NK-92 treated with Interleukin-12 subunit alpha and Interleukin-12 subunit beta, amount 100 ng/mL, for 24 hours (cell line): ENCODE measurements at regions not wholly inside any gene's neighbourhood (a gene's known extent, or its start where the extent isn't known, plus 50 kb on each side); places are given as distances from the start of the nearest gene placed in this dataset.
"Not testable (repeated sequence)": the region's sequence is repeated elsewhere in the genome, so short reads cannot be mapped to it uniquely, and the experiment has no call there.

Experiments used
- DNase-seq: peaks from one replicate; lab custom pipeline; 2025; lab: John Stamatoyannopoulos, UW

DNA sequence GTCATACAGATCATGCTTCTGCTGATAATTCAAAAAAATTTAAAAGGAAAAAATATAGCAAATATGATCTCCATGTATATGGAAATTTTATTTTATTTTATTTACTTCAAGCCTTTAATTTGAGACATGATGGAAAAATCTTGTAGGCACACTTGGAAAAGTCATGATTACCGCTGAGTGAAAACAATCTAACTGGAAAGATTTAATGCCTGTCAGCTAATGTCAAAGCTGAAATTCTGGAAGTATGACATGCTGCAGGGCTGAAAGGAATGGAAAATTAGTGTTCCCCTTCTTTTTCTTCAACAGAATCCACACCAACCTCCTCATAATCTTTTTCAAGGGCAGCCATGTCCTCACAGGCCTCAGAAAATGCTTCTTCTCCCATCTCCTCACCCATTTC, 58.2 kb downstream of the RPRM start:
- DNase-seq: no peak

DNA sequence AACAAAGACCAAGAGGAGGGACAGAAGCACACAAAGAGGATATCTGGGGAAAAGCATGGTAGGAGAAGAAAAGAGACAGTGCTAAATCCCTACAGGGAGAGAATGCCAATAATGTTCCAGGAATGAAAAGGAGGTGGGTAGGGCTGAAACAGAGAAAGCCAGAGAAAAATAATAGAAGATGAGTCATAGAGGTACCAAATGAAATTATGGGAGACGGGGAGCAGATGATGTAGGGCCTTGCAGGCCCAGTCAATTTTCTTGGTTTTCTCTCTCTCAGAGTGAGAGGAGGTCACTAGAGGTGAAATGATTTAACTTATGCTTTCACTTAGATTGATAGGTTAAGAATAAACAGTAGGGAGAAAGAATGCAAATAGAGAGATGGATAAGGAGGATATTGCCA, 61.5 kb downstream of the RPRM start:
- DNase-seq: no peak

GRCh38 chr2:153416071-153416470, 62.5 kb downstream of the RPRM start:
- no peak for DNase-seq

- DNase-seq: no peak
Measured at GRCh38 chr2:153408710-153409385, 69.7 kb downstream of the RPRM start.

DNA sequence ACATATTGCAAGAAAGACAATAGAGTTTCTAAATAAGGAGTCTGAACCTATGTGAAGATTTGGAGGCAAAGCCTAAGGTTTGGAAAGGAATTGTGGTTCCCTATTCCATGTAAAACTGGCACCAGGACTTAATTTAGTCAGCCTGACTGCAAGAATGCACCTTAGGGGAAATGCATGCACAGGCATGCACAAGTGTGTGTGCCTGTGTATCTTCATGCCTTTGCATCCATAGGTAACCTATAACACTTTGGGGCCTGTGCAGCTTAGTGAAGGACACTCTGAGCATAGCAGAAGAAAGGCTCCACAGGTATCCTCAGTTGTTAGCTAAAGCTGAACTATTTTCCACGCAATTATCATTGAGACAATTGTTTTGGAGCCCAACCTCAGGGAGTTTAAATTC, 73.4 kb downstream of the RPRM start:
- DNase-seq: no peak

GRCh38 chr2:153404792-153405191, 73.8 kb downstream of the RPRM start:
- no peak for DNase-seq

GRCh38 chr2:153403940-153404339, 74.6 kb downstream of the RPRM start:
- no peak for DNase-seq

- not testable (repeated sequence) for DNase-seq
Measured at GRCh38 chr2:153403352-153403751, 75.2 kb downstream of the RPRM start.

DNA sequence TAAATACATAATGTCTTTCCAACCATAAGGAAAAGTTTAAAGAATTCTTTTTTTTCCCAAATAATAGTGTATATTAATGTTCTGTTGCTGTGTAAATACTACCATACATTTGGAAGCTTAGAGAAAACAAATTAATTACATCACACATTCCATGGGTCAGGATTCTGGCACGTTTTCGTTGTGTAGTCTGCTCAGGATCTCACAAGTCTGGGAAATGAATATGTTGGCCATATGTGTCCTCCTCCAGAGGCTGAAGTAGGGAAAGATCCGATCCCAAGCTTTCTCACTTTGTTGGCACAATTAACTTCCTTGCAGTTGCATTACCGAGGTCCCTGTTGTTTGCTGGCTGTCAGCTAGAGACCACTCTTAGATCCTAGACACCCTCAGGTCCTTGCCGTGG, 83.9 kb downstream of the RPRM start:
- no peak for DNase-seq

DNA sequence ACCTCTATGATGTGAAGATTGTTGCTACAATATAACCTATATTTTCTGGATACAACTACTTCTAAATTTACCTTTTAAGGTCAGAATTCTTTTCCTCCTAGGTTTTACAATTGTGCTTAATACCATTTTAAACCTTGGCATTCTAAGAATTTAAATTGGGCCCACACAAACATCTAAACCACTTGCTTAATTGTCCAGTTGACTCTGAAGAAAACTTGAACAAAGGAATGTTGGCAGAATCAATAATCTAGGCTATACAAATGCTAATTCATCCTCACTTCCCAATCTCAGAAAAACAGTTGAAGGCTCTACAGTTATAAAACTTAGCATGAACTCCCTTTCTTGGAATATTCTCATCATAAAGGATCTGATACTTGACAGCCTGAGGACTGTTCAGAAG, 84.3 kb downstream of the RPRM start:
- no peak for DNase-seq

- DNase-seq: no peak
Measured at GRCh38 chr2:153393518-153393917, 85.0 kb downstream of the RPRM start.

DNA sequence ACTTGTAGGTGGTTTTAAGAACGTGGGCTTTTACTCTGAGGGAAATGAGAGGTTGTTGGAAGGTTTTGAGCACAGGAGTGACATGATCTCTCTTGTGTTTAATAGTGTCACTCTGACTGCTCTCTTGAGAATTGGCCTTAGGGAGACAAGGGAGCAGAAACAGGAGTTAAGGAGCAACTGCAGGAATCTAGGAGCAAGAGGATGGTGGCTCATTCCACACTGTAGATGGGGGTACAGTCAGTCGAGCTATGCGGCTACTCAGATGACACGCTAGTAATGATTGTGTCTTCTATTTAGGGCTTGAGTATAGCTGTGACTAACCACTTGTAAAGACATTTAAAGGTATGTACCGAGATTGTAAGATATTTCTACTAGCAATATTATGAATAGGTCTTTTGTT, 87.4 kb downstream of the RPRM start:
- no peak for DNase-seq

DNA sequence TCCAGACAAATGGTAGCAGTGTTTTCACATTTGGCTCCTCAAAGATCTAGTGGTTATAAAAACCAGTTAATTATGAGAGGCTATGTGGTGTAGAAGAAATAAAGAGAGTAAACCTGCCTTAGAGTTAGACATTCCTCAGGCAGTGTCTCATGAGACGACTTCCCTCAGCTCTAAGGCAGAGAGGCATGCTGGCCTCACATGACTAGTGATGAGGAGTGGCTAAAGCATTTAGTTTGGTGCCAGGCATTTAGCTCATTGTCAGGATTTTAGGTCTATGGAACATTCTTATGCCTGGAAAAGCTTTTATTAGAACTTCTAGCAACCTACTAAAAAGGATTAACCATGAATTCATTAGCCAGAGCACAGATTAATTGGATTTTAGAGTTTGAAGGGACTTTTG, 90.3 kb downstream of the RPRM start:
- no peak for DNase-seq

DNA sequence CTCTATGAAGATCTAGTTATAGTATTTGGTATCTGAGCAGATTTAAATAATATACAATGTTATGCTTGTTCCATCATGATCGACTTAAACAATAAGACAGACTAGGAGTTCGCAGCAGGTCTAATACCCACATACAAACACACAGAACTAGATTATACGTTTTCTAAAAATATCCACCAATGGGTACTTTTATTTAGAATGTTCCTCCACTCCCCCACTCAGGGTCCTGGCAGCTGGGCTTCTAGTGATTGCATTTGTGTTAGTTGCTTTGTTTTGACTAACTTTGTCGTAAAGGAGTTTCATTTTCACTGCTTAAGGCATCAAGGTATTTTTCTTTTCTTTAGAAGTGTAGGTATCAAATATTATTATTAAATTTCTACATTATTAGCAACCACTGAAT, 91.4 kb downstream of the RPRM start:
- DNase-seq: no peak

DNA sequence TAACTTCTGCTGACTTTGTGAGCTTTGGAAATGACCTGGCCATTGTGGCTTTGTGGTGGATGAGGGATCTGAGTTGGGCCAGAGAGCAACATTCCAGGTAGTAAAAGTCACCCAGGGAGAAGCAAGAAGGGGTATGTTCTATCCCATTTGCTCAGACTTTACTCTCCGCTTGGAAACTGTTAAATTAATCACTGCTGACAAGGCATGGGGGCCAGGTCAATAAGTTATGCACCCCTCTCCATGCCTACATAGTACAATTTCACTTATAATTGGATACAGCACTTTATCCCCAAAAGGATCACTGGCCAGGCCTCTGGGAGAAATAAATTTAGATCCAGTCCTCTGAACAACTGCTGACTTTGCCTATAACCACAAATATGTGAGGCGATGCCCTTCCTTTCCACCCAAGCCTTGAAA, 92.1 kb downstream of the RPRM start:
- no peak for DNase-seq

DNA sequence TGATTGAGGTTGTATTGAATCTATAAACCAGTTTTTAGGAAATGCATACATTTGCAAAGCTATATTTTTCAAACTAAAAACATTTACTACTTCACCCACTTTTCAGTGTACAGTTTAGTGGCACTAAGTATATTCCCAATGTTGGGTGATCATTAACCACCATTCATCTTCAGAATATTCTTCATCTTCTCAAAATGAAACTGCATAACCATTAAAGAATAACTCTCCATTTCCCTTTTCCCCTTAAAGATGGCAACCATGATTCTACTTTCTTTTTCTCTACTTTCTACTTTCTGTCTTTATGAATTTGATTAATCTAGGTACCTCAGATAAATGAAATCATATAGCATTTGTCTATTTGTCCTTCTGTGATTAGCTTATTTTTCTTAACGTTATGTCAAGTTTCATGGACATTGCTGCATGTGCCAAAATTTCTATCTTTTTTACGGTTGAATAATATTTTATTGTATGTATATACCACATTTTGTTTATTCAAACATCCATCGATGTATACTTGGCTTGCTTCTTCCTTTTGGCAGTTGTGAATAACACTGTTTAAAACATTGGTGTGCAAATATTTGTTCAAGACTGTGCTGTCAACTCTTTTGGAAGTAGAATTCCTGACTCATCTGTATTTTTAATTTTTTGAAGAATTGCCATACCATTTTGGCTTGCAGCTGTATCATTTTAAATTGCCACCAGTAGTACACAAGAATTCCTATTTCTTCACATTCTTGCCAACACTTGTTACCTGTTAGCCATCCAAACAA, 104.9 kb downstream of the RPRM start:
- no peak for DNase-seq

DNA sequence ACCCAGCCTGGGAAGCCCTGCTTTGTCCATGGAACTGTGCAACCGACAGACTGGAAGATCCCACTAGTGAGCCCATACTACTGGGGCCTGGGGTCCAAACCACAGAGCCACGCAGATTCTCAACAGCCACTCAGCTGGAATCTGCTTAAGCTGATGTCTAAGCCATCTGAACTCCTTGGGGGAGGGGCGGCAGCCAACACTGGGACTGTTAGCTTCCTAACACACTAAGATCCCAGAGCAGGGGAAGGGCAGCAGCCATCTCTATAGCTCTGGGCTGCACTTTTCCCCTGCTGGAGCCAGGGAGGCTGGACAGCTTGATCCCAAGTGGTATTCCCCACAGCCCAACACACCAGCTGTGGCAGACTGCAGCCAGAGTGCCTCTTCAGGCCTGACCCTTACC, 118.3 kb downstream of the RPRM start:
- no peak for DNase-seq

DNA sequence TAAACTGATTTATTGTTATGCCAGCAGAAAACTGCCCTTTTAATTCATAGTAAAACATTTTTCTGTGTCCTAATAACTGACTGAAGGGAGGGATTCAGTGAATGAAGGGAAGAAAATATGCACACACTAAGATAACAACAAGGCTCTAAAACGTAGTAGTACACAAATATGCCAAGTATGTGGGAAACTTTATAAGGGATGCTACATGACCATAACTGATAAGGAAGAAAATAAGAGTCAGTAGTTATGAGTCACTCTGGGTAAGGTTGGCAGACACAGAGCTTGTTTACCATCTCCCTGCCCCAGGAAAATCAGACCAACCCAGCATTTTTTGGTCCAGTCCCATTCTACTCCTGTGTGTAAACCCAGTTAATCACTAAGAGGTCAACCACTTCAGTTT, 124.2 kb downstream of the RPRM start:
- no peak for DNase-seq

- no peak for DNase-seq
Measured at GRCh38 chr2:153349603-153350002, 129.0 kb downstream of the RPRM start.

- DNase-seq: no peak
Measured at GRCh38 chr2:153347818-153348495, 130.6 kb downstream of the RPRM start.

DNA sequence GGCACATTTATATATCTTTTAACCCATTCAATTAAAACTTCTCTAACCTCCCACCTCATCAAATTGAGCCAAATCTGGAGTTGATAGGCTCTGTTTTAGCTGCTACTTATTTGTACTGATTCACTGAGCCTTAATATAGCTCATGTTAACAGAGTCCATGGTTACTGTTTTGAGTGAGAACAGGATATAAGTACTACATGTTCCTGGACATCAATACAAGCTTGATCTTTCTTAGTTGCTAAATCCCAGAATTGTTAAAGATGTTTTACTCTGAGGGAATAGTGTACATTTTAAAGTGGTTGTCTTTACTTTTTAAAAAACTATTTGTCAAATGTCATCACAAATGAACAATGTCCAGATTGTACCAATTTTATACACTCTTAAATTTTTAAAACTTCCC, 157.7 kb downstream of the RPRM start:
- no peak for DNase-seq

- no peak for DNase-seq
Measured at GRCh38 chr2:153311432-153311831, 167.1 kb downstream of the RPRM start.

DNA sequence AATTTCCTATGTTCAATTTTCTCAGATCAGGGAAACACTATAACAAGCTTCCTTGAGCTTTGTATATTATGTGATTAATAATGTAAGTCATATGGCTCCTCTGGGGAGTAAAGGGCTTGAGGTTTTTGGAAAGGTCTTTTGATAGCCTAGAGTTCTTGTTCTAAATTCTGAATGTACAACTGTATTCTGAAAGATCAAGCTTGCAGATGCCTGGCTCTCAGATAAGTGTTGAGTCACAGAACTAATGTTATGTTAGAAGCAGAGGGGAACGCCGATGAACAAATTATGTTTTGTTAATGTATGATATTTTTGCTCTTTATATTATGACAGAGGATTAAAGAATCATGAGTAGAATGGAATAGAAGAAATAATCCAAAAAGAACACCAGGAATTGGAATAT, 170.1 kb downstream of the RPRM start:
- no peak for DNase-seq
